Fibroblast of skin of right quadriceps (primary cell): ENCODE measurements at regions not wholly inside any gene's neighbourhood (a gene's known extent, or its start where the extent isn't known, plus 50 kb on each side); places are given as distances from the start of the nearest gene placed in this dataset.

Experiments used
- DNase-seq: peaks from one replicate; pipeline ENCODE4 v3.0.0-alpha.2; 2013

- DNase-seq, result no peak
Measured at GRCh38 chr4:177052211-177052934, 257.3 kb upstream of the NEIL3 start.

GRCh38 chr4:177057186-177057585 is 252.5 kb upstream of the NEIL3 start:
- no peak for DNase-seq

- no peak for DNase-seq
Measured at GRCh38 chr4:177064116-177064515, 245.6 kb upstream of the NEIL3 start.

GRCh38 chr4:177064729-177065394 is 244.8 kb upstream of the NEIL3 start:
- DNase-seq, result no peak

GRCh38 chr4:177066746-177067145 is 242.9 kb upstream of the NEIL3 start:
- DNase-seq, result no peak

GRCh38 chr4:177070533-177071058 is 239.1 kb upstream of the NEIL3 start:
- DNase-seq, result no peak

GRCh38 chr4:177077095-177077971 is 232.3 kb upstream of the NEIL3 start:
- peak; percentile 36 for DNase-seq

GRCh38 chr4:177079327-177079726 is 230.3 kb upstream of the NEIL3 start:
- no peak for DNase-seq

- no peak for DNase-seq
Measured at GRCh38 chr4:177080388-177080787, 229.3 kb upstream of the NEIL3 start.

GRCh38 chr4:177087060-177087459 is 222.6 kb upstream of the NEIL3 start:
- no peak for DNase-seq

GRCh38 chr4:177087499-177087898 is 222.2 kb upstream of the NEIL3 start:
- no peak for DNase-seq

GRCh38 chr4:177091515-177091914 is 218.2 kb upstream of the NEIL3 start:
- no peak for DNase-seq

GRCh38 chr4:177092807-177093206 is 216.9 kb upstream of the NEIL3 start:
- DNase-seq, result no peak

GRCh38 chr4:177093964-177094363 is 215.7 kb upstream of the NEIL3 start:
- DNase-seq, result peak; percentile 12

- DNase-seq, result no peak
Measured at GRCh38 chr4:177097291-177097690, 212.4 kb upstream of the NEIL3 start.

GRCh38 chr4:177099211-177099610 is 210.5 kb upstream of the NEIL3 start:
- DNase-seq, result peak; percentile 56

GRCh38 chr4:177100307-177100706 is 209.4 kb upstream of the NEIL3 start:
- no peak for DNase-seq

GRCh38 chr4:177103619-177104018 is 206.1 kb upstream of the NEIL3 start:
- DNase-seq, result no peak

- DNase-seq, result peak; percentile 19
Measured at GRCh38 chr4:177105536-177105935, 204.1 kb upstream of the NEIL3 start.

GRCh38 chr4:177107288-177107921 is 202.3 kb upstream of the NEIL3 start:
- peak; percentile 84 for DNase-seq

GRCh38 chr4:177108708-177109107 is 201.0 kb upstream of the NEIL3 start:
- peak; percentile 45 for DNase-seq

- no peak for DNase-seq
Measured at GRCh38 chr4:177109769-177110168, 199.9 kb upstream of the NEIL3 start.

- no peak for DNase-seq
Measured at GRCh38 chr4:177116161-177116560, 193.5 kb upstream of the NEIL3 start.
